ENCODE measurements at regions not wholly inside any gene's neighbourhood (a gene's known extent, or its start where the extent isn't known, plus 50 kb on each side); places are given as distances from the start of the nearest gene placed in this dataset.
A peak's percentile ranks its signal among the peaks of the same experiment; 100 is the strongest.

DNA sequence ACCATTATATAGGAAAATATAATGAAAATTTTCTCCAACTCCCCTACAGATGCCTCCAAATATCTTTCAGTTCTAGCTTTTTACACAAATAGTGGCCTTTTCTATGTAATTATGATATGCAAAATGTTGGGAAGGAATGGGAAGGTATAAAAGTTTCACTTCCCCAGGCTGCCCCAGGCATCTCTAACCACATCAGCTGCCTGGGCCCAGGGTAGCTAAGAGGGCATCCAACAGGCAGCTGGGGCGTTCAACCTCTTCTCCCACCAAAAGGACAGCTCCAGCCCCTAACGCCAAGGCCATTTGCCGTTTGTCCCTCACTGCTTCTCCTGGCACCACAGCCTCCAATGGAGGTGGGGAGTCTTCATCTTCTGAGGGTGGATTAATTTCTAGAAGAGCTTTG lies 188.1 kb upstream of the TSC22D2 start:
- Histone ChIP-seq H3K4me3 (ENCODE audit: low read length in 2 of 2) (no peak overlapping the region), H3K9me3 (ENCODE audit: control insufficient read depth, low read length) (no peaks in the 10 kb centered on the region), H3K4me1 (ENCODE audit: control insufficient read depth in 1 of 2, insufficient read depth in 2 of 2, low read length in 2 of 2) (peaks cover 0 to 5% of the 10 kb centered on the region in 2 donors), H3K27me3 (ENCODE audit: control insufficient read depth in 1 of 2, insufficient read depth in 2 of 2, low read length in 1 of 2) (no peaks in the 10 kb centered on the region), H3K27ac (ENCODE audit: low read depth in 1 of 2, low read length in 2 of 2) (no peak overlapping the region), H3K36me3 (ENCODE audit: control insufficient read depth in 1 of 2, insufficient read depth in 2 of 2, low read length in 1 of 2) (no peaks in the 10 kb centered on the region)
- WGBS, 2 donors = 96% methylated on average over 3 of the region's 3 CpGs
- intact Hi-C loops (cut with DNase I) = loop anchor here (2.0 to 10.0 kb wide), 3 partner anchors 195 to 255 kb away; no protein-coding TSS in a partner anchor
- DNase-seq (no peak), ATAC-seq (ENCODE audit: low FRiP score) (no peak)

DNA sequence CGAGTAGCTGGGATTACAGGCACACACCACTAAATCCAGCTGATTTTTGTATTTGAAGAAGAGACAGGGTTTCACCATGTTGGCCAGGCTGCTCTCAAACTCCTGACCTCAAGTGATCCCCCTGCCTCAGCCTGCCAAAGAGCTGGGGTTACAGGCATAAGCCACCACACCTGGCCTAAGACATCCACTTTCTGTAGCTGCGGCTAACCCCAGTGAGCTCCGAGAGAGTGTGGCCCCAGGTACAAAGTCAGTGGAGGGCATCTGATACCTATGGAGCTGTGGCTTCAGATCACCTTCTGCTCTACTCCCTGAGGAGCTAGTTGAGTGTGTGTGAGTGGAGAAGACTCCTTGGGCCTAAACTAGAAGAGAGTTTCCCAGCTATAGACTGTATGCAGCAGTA lies 189.3 kb upstream of the TSC22D2 start:
- WGBS, 2 donors = 89 to 92% methylated on average over 3 of the region's 3 CpGs
- Histone ChIP-seq H3K4me1 (ENCODE audit: control insufficient read depth in 1 of 2, insufficient read depth in 2 of 2, low read length in 2 of 2) (peaks cover 0 to 5% of the 10 kb centered on the region in 2 donors), H3K36me3 (ENCODE audit: control insufficient read depth in 1 of 2, insufficient read depth in 2 of 2, low read length in 1 of 2) (no peaks in the 10 kb centered on the region), H3K27ac (ENCODE audit: low read depth in 1 of 2, low read length in 2 of 2) (no peak overlapping the region), H3K27me3 (ENCODE audit: control insufficient read depth in 1 of 2, insufficient read depth in 2 of 2, low read length in 1 of 2) (no peaks in the 10 kb centered on the region), H3K9me3 (ENCODE audit: control insufficient read depth, low read length) (no peaks in the 10 kb centered on the region), H3K4me3 (ENCODE audit: low read length in 2 of 2) (no peak overlapping the region)
- intact Hi-C loops (cut with DNase I) = no loop called here
- no peak for DNase-seq
- ATAC-seq (ENCODE audit: low FRiP score) = no peak

DNA sequence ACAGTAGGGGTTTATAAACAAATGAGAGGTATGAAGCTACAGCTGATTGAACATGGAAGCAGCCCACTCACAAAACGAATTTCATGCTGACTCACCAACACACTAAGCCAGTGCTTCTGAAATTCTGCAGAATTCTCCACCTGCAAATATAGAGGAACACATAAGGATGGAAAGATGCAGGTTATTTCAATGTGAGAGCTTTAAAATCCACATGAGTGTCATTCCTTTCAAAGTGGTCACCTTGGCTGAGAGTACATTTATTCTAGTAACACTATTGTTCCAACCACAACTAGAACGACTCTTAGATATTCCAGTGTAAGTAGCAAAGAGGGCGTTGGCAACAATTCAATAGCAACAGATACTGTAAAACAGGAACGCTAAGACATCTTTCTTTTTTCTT lies 189.9 kb upstream of the TSC22D2 start:
- Histone ChIP-seq H3K36me3 (ENCODE audit: control insufficient read depth in 1 of 2, insufficient read depth in 2 of 2, low read length in 1 of 2) (no peaks in the 10 kb centered on the region), H3K4me1 (ENCODE audit: control insufficient read depth in 1 of 2, insufficient read depth in 2 of 2, low read length in 2 of 2) (peaks cover 0 to 5% of the 10 kb centered on the region in 2 donors), H3K4me3 (ENCODE audit: low read length in 2 of 2) (no peak overlapping the region), H3K9me3 (ENCODE audit: control insufficient read depth, low read length) (no peaks in the 10 kb centered on the region), H3K27me3 (ENCODE audit: control insufficient read depth in 1 of 2, insufficient read depth in 2 of 2, low read length in 1 of 2) (no peaks in the 10 kb centered on the region), H3K27ac (ENCODE audit: low read depth in 1 of 2, low read length in 2 of 2) (no peak overlapping the region)
- DNase-seq (no peak), ATAC-seq (ENCODE audit: low FRiP score) (no peak)
- 16 to 23% methylated on average over 4 of the region's 4 CpGs for WGBS, 2 donors
- intact Hi-C loops (cut with DNase I) = no loop called here

DNA sequence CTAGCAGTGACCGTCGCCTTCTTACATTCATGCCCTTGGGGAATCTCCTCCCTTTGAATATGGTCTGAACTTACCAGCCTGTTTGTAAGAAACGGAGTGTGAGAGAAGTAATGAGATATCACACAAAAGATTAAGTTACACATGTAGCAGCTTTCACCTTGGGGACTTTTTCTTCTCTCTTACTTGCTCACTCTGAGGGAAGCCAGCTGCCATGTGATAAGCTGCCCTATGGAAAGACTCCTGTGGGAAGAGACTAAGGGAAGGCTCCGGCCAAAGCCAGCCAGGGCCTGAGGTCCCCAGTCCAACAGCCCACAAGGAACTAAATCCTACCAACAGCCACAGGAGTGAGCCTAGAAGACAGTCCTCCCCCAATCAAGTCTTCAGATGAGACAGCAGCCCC lies 190.4 kb upstream of the TSC22D2 start:
- Histone ChIP-seq H3K27me3 (ENCODE audit: control insufficient read depth in 1 of 2, insufficient read depth in 2 of 2, low read length in 1 of 2) (no peaks in the 10 kb centered on the region), H3K4me1 (ENCODE audit: control insufficient read depth in 1 of 2, insufficient read depth in 2 of 2, low read length in 2 of 2) (peaks cover 0 to 5% of the 10 kb centered on the region in 2 donors), H3K4me3 (ENCODE audit: low read length in 2 of 2) (no peak overlapping the region), H3K27ac (ENCODE audit: low read depth in 1 of 2, low read length in 2 of 2) (no peak overlapping the region), H3K9me3 (ENCODE audit: control insufficient read depth, low read length) (no peaks in the 10 kb centered on the region), H3K36me3 (ENCODE audit: control insufficient read depth in 1 of 2, insufficient read depth in 2 of 2, low read length in 1 of 2) (no peaks in the 10 kb centered on the region)
- ATAC-seq (ENCODE audit: low FRiP score) (no peak), DNase-seq (no peak)
- WGBS, 2 donors = 97 to 99% methylated on average over 4 of the region's 4 CpGs
- intact Hi-C loops (cut with DNase I) = no loop called here

DNA sequence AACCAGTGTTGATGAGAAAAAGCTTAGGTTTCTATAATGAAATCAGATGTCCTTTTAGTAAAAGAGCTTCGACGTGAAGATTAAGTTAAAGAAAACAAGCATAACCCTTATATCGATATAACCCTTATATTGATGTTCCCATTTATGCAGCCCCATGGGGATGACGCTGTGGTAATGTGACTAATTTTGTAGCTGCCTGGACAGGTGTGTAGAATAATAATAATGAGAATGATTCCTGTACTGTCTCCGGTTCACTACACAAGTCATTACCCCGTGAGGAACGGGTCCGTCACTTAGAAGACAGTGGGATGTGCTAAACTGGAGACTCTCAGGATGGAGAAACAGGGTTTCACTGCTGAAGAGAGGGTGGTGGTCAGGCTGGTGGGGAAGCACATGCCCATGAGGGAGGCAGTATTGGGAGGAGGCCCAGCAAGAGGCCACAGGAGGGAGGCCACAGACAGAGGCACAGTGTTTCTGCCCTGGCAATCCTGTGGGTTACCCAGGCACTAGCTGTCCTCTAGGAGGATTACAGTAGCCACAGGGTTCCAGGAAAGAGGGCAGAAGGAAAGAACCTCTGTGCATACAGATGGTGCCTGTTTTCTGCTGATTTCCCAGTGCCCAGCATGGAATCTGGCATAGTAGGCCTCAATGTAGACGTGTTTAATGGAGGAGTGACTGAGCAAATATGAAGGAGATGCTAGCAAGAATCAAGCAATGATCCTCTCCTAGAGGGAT lies 191.1 kb upstream of the TSC22D2 start:
- no peaks in the 10 kb centered on the region for H3K36me3 ChIP-seq (ENCODE audit: control insufficient read depth in 1 of 2, insufficient read depth in 2 of 2, low read length in 1 of 2)
- no peaks in the 10 kb centered on the region for H3K9me3 ChIP-seq (ENCODE audit: control insufficient read depth, low read length)
- whole genome bisulfite sequencing, 2 donors = 74 to 75% methylated on average over 9 of the region's 9 CpGs
- ATAC-seq (ENCODE audit: low FRiP score) = no peak
- H3K4me3 ChIP-seq (ENCODE audit: low read length in 2 of 2) = no peak overlapping the region
- intact Hi-C loops (cut with DNase I) = no loop called here
- no peak overlapping the region for H3K27ac ChIP-seq (ENCODE audit: low read depth in 1 of 2, low read length in 2 of 2)
- H3K4me1 ChIP-seq (ENCODE audit: control insufficient read depth in 1 of 2, insufficient read depth in 2 of 2, low read length in 2 of 2) = peaks cover 0 to 5% of the 10 kb centered on the region in 2 donors
- H3K27me3 ChIP-seq (ENCODE audit: control insufficient read depth in 1 of 2, insufficient read depth in 2 of 2, low read length in 1 of 2) = no peaks in the 10 kb centered on the region
- no peak for DNase-seq

DNA sequence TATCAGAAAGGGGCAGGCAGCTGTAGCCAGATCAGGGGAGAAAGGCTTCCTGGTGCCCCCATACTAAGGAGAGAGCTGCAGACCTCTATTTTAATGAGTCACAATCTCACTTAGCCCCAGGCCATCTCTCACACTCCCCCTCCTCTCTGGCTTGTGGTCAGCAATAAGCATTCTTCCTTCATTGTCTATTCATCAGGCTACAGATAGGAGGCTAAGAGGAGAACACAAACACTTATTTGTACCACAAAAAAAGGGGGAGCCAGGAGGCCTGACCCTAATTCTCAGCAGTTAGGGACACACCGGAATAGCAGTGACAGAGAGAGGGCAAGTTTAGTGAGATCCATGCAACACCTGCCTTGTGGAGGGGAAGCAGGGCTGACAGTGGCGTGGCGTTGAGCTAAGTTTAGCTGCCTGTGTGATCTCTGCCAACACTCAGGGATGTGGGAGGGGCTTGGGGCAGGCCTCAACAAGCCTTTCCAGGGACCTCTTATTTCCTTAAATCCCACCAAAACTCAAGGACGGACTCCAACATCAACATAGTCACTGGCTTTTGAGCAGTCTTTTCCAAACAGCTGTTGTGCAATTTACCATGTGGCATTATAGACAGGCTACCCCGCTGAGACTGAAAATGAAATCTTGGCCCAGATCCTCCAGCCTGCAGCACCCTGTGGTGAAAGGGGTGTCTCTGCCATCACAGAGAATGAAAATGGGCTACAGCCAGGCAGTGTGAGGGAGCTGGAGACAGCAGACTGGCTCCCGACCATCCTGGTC lies 191.9 kb upstream of the TSC22D2 start:
- 4 to 7% methylated on average over 6 of the region's 6 CpGs for WGBS, 2 donors
- H3K36me3 ChIP-seq (ENCODE audit: control insufficient read depth in 1 of 2, insufficient read depth in 2 of 2, low read length in 1 of 2) = no peaks in the 10 kb centered on the region
- peak; percentile 82 to 85 for DNase-seq
- H3K9me3 ChIP-seq (ENCODE audit: control insufficient read depth, low read length) = no peaks in the 10 kb centered on the region
- peak overlapping the region; percentile 32 to 64 for H3K27ac ChIP-seq (ENCODE audit: low read depth in 1 of 2, low read length in 2 of 2)
- no peaks in the 10 kb centered on the region for H3K27me3 ChIP-seq (ENCODE audit: control insufficient read depth in 1 of 2, insufficient read depth in 2 of 2, low read length in 1 of 2)
- peak; percentile 82 for ATAC-seq (ENCODE audit: low FRiP score)
- H3K4me1 ChIP-seq (ENCODE audit: control insufficient read depth in 1 of 2, insufficient read depth in 2 of 2, low read length in 2 of 2) = peaks cover 0 to 5% of the 10 kb centered on the region in 2 donors
- no peak overlapping the region for H3K4me3 ChIP-seq (ENCODE audit: low read length in 2 of 2)
- intact Hi-C loops (cut with DNase I) = no loop called here

DNA sequence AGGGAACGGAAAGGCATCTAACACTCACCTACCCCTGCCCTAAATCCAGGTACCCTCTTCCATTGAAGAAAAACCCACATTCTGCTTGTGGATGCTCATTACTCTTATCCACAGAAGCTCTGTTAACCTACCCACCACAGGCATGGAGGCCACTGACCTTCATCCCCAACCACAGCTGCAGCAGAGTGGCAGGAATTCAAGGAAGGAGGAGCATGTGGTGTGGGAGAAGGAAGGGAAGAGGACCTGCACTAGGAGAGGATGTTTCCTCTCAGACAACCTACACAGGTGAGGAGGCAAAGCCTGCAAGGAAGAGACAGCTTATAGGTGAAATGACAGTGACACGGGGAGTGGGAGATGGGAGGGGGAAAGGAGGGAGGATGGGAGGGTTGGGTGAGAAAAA lies 192.5 kb upstream of the TSC22D2 start:
- H3K36me3 ChIP-seq (ENCODE audit: control insufficient read depth in 1 of 2, insufficient read depth in 2 of 2, low read length in 1 of 2) = no peaks in the 10 kb centered on the region
- 86 to 94% methylated on average over 2 of the region's 2 CpGs for WGBS, 2 donors
- peak overlapping the region in 1 of 2 donors; percentile 27 for H3K27ac ChIP-seq (ENCODE audit: low read depth in 1 of 2, low read length in 2 of 2)
- H3K27me3 ChIP-seq (ENCODE audit: control insufficient read depth in 1 of 2, insufficient read depth in 2 of 2, low read length in 1 of 2) = no peaks in the 10 kb centered on the region
- intact Hi-C loops (cut with DNase I) = no loop called here
- no peaks in the 10 kb centered on the region for H3K9me3 ChIP-seq (ENCODE audit: control insufficient read depth, low read length)
- peaks cover 0 to 5% of the 10 kb centered on the region in 2 donors for H3K4me1 ChIP-seq (ENCODE audit: control insufficient read depth in 1 of 2, insufficient read depth in 2 of 2, low read length in 2 of 2)
- DNase-seq = no peak
- no peak for ATAC-seq (ENCODE audit: low FRiP score)
- no peak overlapping the region for H3K4me3 ChIP-seq (ENCODE audit: low read length in 2 of 2)

DNA sequence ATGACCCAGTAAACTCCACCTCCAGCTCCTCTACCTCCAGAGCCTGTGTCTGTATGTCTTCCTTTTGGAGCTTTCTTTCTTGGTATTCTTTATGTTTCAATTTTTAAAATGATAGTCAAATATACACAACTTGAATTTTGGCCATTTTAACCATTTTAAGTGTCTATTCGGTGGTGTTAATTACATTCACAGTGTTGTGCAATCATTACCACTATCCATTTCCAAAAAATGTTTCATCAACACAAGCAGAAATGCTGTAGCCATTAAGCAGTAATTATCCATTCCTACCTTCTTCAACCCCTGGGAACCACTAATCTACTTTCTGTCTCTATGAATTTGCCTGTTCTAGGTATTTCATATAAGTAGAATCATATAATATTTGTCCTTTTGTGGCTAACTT lies 194.5 kb upstream of the TSC22D2 start:
- DNase-seq (no peak), ATAC-seq (ENCODE audit: low FRiP score) (no peak)
- intact Hi-C loops (cut with DNase I) = no loop called here
- Histone ChIP-seq H3K9me3 (ENCODE audit: control insufficient read depth, low read length) (no peaks in the 10 kb centered on the region), H3K4me1 (ENCODE audit: control insufficient read depth in 1 of 2, insufficient read depth in 2 of 2, low read length in 2 of 2) (peaks cover 0 to 5% of the 10 kb centered on the region in 2 donors), H3K4me3 (ENCODE audit: low read length in 2 of 2) (no peak overlapping the region), H3K27me3 (ENCODE audit: control insufficient read depth in 1 of 2, insufficient read depth in 2 of 2, low read length in 1 of 2) (no peaks in the 10 kb centered on the region), H3K27ac (ENCODE audit: low read depth in 1 of 2, low read length in 2 of 2) (no peak overlapping the region), H3K36me3 (ENCODE audit: control insufficient read depth in 1 of 2, insufficient read depth in 2 of 2, low read length in 1 of 2) (no peaks in the 10 kb centered on the region)
- WGBS, 2 donors = 87 to 97% methylated on average over 1 of the region's 1 CpG
